ENCODE measurements at regions not wholly inside any gene's neighbourhood (a gene's known extent, or its start where the extent isn't known, plus 50 kb on each side); places are given as distances from the start of the nearest gene placed in this dataset.

DNA sequence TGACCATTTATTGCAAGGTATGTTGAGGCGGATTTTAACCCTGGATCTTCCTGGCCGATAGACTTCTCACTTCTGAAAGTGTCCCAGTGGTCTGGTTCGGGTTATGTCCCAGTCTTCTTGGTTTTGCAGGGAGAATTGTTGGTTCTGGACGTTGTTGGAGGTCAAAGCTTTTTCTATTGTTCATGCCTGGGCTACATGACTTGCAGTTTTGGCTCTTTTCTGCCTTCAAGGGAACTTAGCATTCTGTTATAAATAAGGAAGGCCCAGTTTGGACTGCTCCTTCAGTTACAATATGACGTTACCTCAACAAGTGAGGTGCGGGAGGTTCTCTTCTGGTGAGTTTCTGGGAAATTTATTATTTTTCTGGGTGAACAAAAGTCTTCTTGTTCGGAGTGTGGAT lies 614.3 kb downstream of the DIPK2A start:
- TF ChIP-seq, protein P1, sequence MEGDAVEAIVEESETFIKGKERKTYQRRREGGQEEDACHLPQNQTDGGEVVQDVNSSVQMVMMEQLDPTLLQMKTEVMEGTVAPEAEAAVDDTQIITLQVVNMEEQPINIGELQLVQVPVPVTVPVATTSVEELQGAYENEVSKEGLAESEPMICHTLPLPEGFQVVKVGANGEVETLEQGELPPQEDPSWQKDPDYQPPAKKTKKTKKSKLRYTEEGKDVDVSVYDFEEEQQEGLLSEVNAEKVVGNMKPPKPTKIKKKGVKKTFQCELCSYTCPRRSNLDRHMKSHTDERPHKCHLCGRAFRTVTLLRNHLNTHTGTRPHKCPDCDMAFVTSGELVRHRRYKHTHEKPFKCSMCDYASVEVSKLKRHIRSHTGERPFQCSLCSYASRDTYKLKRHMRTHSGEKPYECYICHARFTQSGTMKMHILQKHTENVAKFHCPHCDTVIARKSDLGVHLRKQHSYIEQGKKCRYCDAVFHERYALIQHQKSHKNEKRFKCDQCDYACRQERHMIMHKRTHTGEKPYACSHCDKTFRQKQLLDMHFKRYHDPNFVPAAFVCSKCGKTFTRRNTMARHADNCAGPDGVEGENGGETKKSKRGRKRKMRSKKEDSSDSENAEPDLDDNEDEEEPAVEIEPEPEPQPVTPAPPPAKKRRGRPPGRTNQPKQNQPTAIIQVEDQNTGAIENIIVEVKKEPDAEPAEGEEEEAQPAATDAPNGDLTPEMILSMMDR (conservative IDR thresholded peaks at IDR 0.05 in 1 of 2, IDR thresholded peaks at IDR 0.05 in 1 of 2; ENCODE audit: extremely low read depth in 1 of 2, insufficient read depth in 1 of 2, low read depth in 1 of 2, low read length in 2 of 2) = no peak
- TF ChIP-seq EZH2 (IDR thresholded peaks at IDR 0.05; ENCODE audit: borderline replicate concordance, low read length) = no peak
